HL-60 (cell line): ENCODE measurements at regions not wholly inside any gene's neighbourhood (a gene's known extent, or its start where the extent isn't known, plus 50 kb on each side); places are given as distances from the start of the nearest gene placed in this dataset.

ENCODE experiments used
- CTCF ChIP-seq: IDR thresholded peaks from one replicate; pipeline ENCODE4 v1.5.1; 2011; ENCODE audit warnings: low read length, control low read depth, inconsistent platforms; ENCODE audit not compliant: insufficient read depth
- GABPA ChIP-seq: IDR thresholded peaks from 2 replicates; pipeline ENCODE4 v1.6.1; 2012; ENCODE audit warnings: low read depth
- REST ChIP-seq: IDR thresholded peaks from 2 replicates; pipeline ENCODE4 v1.6.1; 2012; ENCODE audit warnings: low read depth; ENCODE audit not compliant: insufficient replicate concordance
- SPI1 ChIP-seq: IDR thresholded peaks from 2 replicates; pipeline ENCODE4 v1.6.1; 2012; ENCODE audit warnings: low read depth, mild to moderate bottlenecking, borderline replicate concordance

- TF ChIP-seq CTCF (no peak), SPI1 (no peak), REST (no peak), GABPA (no peak)
These were observed 163.2 kb downstream of the FAT3 start for GRCh38 chr11:92387859-92388258.
